Suprapubic skin (tissue), 3 donors: ENCODE measurements at regions not wholly inside any gene's neighbourhood (a gene's known extent, or its start where the extent isn't known, plus 50 kb on each side); places are given as distances from the start of the nearest gene placed in this dataset.

Experiments
- EP300 ChIP-seq: sonication (generic); formaldehyde crosslinking; IDR thresholded peaks from one replicate; pipeline ENCODE4 v1.6.1; 2017; ENCODE audit warnings: antibody characterized with exemption
- POLR2A ChIP-seq, 2 donors: fragments of 450-650 bp; IDR thresholded peaks; one replicate each; pipeline ENCODE4 v1.6.1; 2017; ENCODE audit warnings: antibody characterized with exemption in 2 of 2, mild to moderate bottlenecking in 2 of 2, moderate library complexity in 2 of 2
- TF ChIP-seq, protein P1 (sequence below), 2 donors: fragments of 200-600 bp in 1 of 2; fragments of 450-650 bp in 1 of 2; sonication (generic) in 1 of 2; IDR thresholded peaks; one replicate each; pipeline ENCODE4 v1.5.1; 2016 to 2019; ENCODE audit warnings: antibody characterized with exemption in 2 of 2, mild to moderate bottlenecking in 1 of 2, moderate library complexity in 1 of 2

DNA sequence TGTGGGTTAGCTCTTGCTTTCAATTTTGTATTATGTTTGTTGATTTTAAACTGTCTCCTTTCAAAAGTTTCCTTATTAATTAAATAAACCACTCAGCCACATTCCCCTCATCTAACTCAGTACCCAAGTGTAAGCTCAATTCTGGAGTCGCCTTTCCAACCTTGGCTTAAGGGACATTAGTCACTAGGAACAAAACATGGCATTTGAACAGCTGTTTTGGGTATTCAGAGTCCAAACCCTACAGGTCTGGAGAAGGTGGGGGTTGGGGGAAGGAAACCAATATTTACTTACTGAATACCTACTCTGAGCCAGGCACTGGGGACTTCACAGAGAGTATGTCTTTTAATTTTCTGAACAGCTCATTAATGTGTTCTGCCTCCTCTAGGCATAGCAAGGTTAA, 117.2 kb upstream of the JUN start:
- TF ChIP-seq, protein P1, sequence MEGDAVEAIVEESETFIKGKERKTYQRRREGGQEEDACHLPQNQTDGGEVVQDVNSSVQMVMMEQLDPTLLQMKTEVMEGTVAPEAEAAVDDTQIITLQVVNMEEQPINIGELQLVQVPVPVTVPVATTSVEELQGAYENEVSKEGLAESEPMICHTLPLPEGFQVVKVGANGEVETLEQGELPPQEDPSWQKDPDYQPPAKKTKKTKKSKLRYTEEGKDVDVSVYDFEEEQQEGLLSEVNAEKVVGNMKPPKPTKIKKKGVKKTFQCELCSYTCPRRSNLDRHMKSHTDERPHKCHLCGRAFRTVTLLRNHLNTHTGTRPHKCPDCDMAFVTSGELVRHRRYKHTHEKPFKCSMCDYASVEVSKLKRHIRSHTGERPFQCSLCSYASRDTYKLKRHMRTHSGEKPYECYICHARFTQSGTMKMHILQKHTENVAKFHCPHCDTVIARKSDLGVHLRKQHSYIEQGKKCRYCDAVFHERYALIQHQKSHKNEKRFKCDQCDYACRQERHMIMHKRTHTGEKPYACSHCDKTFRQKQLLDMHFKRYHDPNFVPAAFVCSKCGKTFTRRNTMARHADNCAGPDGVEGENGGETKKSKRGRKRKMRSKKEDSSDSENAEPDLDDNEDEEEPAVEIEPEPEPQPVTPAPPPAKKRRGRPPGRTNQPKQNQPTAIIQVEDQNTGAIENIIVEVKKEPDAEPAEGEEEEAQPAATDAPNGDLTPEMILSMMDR (IDR thresholded peaks at IDR 0.05), result no peak
- no peak for TF ChIP-seq POLR2A (IDR thresholded peaks at IDR 0.05)
- TF ChIP-seq EP300, result no peak
